Neural crest cell (in vitro differentiated cells): ENCODE measurements at regions not wholly inside any gene's neighbourhood (a gene's known extent, or its start where the extent isn't known, plus 50 kb on each side); places are given as distances from the start of the nearest gene placed in this dataset.
"Not testable (repeated sequence)": the region's sequence is repeated elsewhere in the genome, so short reads cannot be mapped to it uniquely, and the experiment has no call there.

Source experiments
- DNase-seq: peaks from one replicate; pipeline ENCODE4 v3.0.0; 2021; ENCODE audit warnings: low read depth, mixed read lengths, low spot score
- H3K27ac Mint-ChIP-seq: one replicate; pipeline ENCODE4 v1.8.0; 2021; ENCODE audit warnings: mild to moderate bottlenecking, mixed read lengths; ENCODE audit not compliant: unreplicated experiment
- H3K27me3 Mint-ChIP-seq: 2 replicates; pipeline ENCODE4 v1.8.0; 2021; ENCODE audit warnings: low read depth, mild to moderate bottlenecking, mixed read lengths
- H3K36me3 Mint-ChIP-seq: 2 replicates; pipeline ENCODE4 v1.8.0; 2021; ENCODE audit warnings: low read depth, mild to moderate bottlenecking, mixed read lengths
- H3K4me1 Mint-ChIP-seq: 2 replicates; pipeline ENCODE4 v1.8.0; 2021; ENCODE audit warnings: mixed read lengths
- H3K4me3 Mint-ChIP-seq: one replicate; pipeline ENCODE4 v1.8.0; 2021; ENCODE audit warnings: mild to moderate bottlenecking, mixed read lengths
- H3K9me3 Mint-ChIP-seq: 2 replicates; pipeline ENCODE4 v1.8.0; 2021; ENCODE audit warnings: mixed read lengths
- CTCF ChIP-seq: fragments of 200-600 bp; sonication (generic); conservative IDR thresholded peaks from 2 replicates; pipeline ENCODE4 v1.5.0; 2021; ENCODE audit warnings: antibody characterized with exemption, mild to moderate bottlenecking

GRCh38 chr12:67477681-67478265 is 170.8 kb upstream of the DYRK2 start:
- no peak for TF ChIP-seq CTCF
- no peaks in the 10 kb centered on the region for H3K36me3 Mint-ChIP-seq
- no peaks in the 10 kb centered on the region for H3K9me3 Mint-ChIP-seq
- peaks cover under 1% of the 10 kb centered on the region for H3K4me1 Mint-ChIP-seq
- DNase-seq: no peak
- H3K4me3 Mint-ChIP-seq: no peak overlapping the region
- no peaks in the 10 kb centered on the region for H3K27me3 Mint-ChIP-seq
- H3K27ac Mint-ChIP-seq: no peak overlapping the region

- no peak for TF ChIP-seq CTCF
- Mint-ChIP-seq H3K27ac (no peak overlapping the region), H3K36me3 (no peaks in the 10 kb centered on the region), H3K27me3 (no peaks in the 10 kb centered on the region), H3K4me3 (no peak overlapping the region), H3K9me3 (peaks cover 7% of the 10 kb centered on the region), H3K4me1 (peaks cover 8% of the 10 kb centered on the region)
- no peak for DNase-seq
Measured at GRCh38 chr12:67482751-67483661, 165.5 kb upstream of the DYRK2 start.

GRCh38 chr12:67483871-67484554 is 164.5 kb upstream of the DYRK2 start:
- Mint-ChIP-seq H3K36me3 (peaks cover 1% of the 10 kb centered on the region), H3K4me1 (peaks cover 8% of the 10 kb centered on the region)

GRCh38 chr12:67484791-67485480 is 163.6 kb upstream of the DYRK2 start:
- no peak overlapping the region for H3K4me3 Mint-ChIP-seq
- peaks cover 8% of the 10 kb centered on the region for H3K4me1 Mint-ChIP-seq
- no peak for DNase-seq
- H3K27me3 Mint-ChIP-seq: no peaks in the 10 kb centered on the region
- peak overlapping the region; percentile 22 for H3K27ac Mint-ChIP-seq
- peaks cover 13% of the 10 kb centered on the region for H3K9me3 Mint-ChIP-seq
- peaks cover 6% of the 10 kb centered on the region for H3K36me3 Mint-ChIP-seq
- no peak for TF ChIP-seq CTCF

More at GRCh38 chr12:67483871-67484554, 164.5 kb upstream of the DYRK2 start:
- DNase-seq: no peak
- Mint-ChIP-seq H3K27me3 (no peaks in the 10 kb centered on the region), H3K27ac (no peak overlapping the region), H3K9me3 (peaks cover 8% of the 10 kb centered on the region), H3K4me3 (no peak overlapping the region)
- no peak for TF ChIP-seq CTCF

- H3K4me1 Mint-ChIP-seq: peaks cover 8% of the 10 kb centered on the region
- H3K36me3 Mint-ChIP-seq: peaks cover 6% of the 10 kb centered on the region
- TF ChIP-seq CTCF: no peak
- no peak overlapping the region for H3K4me3 Mint-ChIP-seq
- H3K9me3 Mint-ChIP-seq: peaks cover 24% of the 10 kb centered on the region
- no peak for DNase-seq
- H3K27me3 Mint-ChIP-seq: no peaks in the 10 kb centered on the region
- no peak overlapping the region for H3K27ac Mint-ChIP-seq
Measured at GRCh38 chr12:67486671-67487070, 161.9 kb upstream of the DYRK2 start.

- DNase-seq, H3K27me3 Mint-ChIP-seq, H3K27ac Mint-ChIP-seq, H3K4me3 Mint-ChIP-seq, H3K4me1 Mint-ChIP-seq: not testable (repeated sequence)
- H3K36me3 Mint-ChIP-seq: peaks cover 12% of the 10 kb centered on the region
- peaks cover 34% of the 10 kb centered on the region for H3K9me3 Mint-ChIP-seq
Measured at GRCh38 chr12:67488349-67488748, 160.2 kb upstream of the DYRK2 start.
